Pancreas (tissue), 10 donors: ENCODE measurements at regions not wholly inside any gene's neighbourhood (a gene's known extent, or its start where the extent isn't known, plus 50 kb on each side); places are given as distances from the start of the nearest gene placed in this dataset.

Source experiments
- ATAC-seq, 4 donors: fragments of 200-7000 bp; cut with Tn5 transposase; one replicate each; pipeline versions ENCODE4 v1.8.0 to v1.9.1; 2020; ENCODE audit warnings: mild to moderate bottlenecking in 4 of 4, moderate library complexity in 4 of 4
- DNase-seq, 6 donors: peaks; one replicate each; pipeline ENCODE4 v3.0.0-alpha.2; 2020
- FAIRE-seq: peaks from 2 replicates; lab custom pipeline; 2012; peaks lifted over from hg19 to GRCh38; lab: Jason Lieb, UNC
- H3K27ac ChIP-seq, 4 donors: fragments of 200-600 bp; sonication (generic); 1 replicate in 3 of 4; 2 replicates in 1 of 4; pipeline versions ENCODE4 v1.5.0 to v1.8.0; 2020
- H3K27me3 ChIP-seq, 4 donors: fragments of 200-600 bp; one replicate each; pipeline ENCODE4 v1.8.0; 2021
- H3K36me3 ChIP-seq, 3 donors: fragments of 200-600 bp; sonication (generic) in 1 of 3; one replicate each; pipeline versions ENCODE4 v1.5.0 to v1.8.0; 2020 to 2021
- H3K4me1 ChIP-seq, 3 donors: fragments of 200-600 bp; one replicate each; pipeline ENCODE4 v1.8.0; 2021
- H3K4me3 ChIP-seq, 4 donors: fragments of 200-600 bp; sonication (generic) in 2 of 4; one replicate each; pipeline versions ENCODE4 v1.5.0 to v1.8.0; 2020 to 2021
- H3K9me3 ChIP-seq, 4 donors: fragments of 200-600 bp; one replicate each; pipeline ENCODE4 v1.8.0; 2021
- WGBS, 2 donors: extraction: QIAGEN DNeasy Blood & Tissue Kit; methylation state at CpG; one replicate each; pipeline ENCODE4 v1.1.7; 2013; 5-methylcytosine and 5-hydroxymethylcytosine counted together
- intact Hi-C, 3 donors: fragments of 100-400 bp; cut with DNase I; formaldehyde crosslinking; loops; one replicate each; pipeline versions ENCODE4 v1.11.1 to v1.14.2; 2022
- TF ChIP-seq, protein P1 (sequence below), 4 donors: fragments of 200-600 bp; sonication (generic) in 3 of 4; IDR thresholded peaks; one replicate each; pipeline versions ENCODE4 v1.5.0 to v1.8.0; 2021; ENCODE audit warnings: antibody characterized with exemption in 4 of 4
- donor health status: healthy with polysubstance abuse.
- donor health status: DM: no; HTN: no; CAD: no; lungs with moderate emphysema.
- donor health status: DM: no; HTN: no; CAD: no.
- donor health status: control.
- donor health status: control.
- donor health status: Bipolar disorder and iron deficiency.
- donor health status: DM: yes; HTN: yes; CAD: no.
- donor health status: DM: no; HTN: no; CAD: no.
- donor health status: DM: no; HTN: no; CAD: no.
- donor health status: DM: yes; HTN: yes; CAD: no.

DNA sequence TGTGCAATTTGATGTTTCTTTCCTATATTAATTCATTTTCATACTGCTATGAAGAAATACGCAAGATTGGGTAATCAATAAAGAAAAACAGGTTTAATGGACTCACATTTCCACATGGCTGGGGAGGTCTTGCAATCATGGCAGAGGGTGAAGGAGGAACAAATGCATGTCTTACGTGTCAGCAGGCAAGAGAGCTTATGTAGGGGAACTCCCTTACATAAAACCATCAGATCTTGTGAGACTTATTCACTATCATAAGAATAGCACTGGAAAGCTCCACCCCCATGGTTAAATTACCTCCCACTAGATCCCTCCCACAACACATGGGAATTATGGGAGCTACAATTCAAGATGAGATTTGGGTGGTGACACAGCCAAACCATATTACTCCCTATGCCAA is 418.9 kb upstream of the MAF start:
- FAIRE-seq (no peak), DNase-seq (no peak), ATAC-seq (no peak)
- 45 to 78% methylated on average over 2 of the region's 2 CpGs for WGBS, 2 donors
- H3K9me3 ChIP-seq = no peaks in the 10 kb centered on the region
- intact Hi-C loops = no loop called here
- H3K27me3 ChIP-seq = no peaks in the 10 kb centered on the region
- H3K36me3 ChIP-seq = no peaks in the 10 kb centered on the region
- no peak overlapping the region for H3K4me3 ChIP-seq
- TF ChIP-seq, protein P1, sequence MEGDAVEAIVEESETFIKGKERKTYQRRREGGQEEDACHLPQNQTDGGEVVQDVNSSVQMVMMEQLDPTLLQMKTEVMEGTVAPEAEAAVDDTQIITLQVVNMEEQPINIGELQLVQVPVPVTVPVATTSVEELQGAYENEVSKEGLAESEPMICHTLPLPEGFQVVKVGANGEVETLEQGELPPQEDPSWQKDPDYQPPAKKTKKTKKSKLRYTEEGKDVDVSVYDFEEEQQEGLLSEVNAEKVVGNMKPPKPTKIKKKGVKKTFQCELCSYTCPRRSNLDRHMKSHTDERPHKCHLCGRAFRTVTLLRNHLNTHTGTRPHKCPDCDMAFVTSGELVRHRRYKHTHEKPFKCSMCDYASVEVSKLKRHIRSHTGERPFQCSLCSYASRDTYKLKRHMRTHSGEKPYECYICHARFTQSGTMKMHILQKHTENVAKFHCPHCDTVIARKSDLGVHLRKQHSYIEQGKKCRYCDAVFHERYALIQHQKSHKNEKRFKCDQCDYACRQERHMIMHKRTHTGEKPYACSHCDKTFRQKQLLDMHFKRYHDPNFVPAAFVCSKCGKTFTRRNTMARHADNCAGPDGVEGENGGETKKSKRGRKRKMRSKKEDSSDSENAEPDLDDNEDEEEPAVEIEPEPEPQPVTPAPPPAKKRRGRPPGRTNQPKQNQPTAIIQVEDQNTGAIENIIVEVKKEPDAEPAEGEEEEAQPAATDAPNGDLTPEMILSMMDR (IDR thresholded peaks at IDR 0.05) = no peak
- H3K27ac ChIP-seq = no peak overlapping the region
- no peaks in the 10 kb centered on the region for H3K4me1 ChIP-seq

DNA sequence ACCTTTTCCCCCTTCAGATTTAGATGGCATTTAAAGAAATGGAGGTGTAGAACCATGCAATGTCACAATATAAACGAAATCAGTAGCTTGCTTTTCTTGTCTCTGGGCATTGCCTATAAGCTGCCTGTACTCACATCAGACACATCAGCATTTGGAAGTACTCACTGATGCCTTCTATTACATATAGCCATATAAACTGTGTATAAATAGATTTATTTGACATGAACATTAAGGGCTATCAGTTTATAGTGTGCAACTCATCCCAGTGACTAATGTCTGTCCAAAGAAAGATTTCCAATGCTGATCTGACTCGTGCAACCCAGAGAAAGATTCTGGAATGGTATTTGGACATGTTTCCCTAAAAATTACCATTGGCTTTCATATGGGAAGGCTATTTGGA is 417.9 kb upstream of the MAF start:
- Histone ChIP-seq H3K4me1 (no peaks in the 10 kb centered on the region), H3K4me3 (no peak overlapping the region), H3K36me3 (no peaks in the 10 kb centered on the region), H3K27ac (no peak overlapping the region), H3K27me3 (no peaks in the 10 kb centered on the region), H3K9me3 (no peaks in the 10 kb centered on the region)
- DNase-seq (no peak), ATAC-seq (no peak), FAIRE-seq (no peak)
- 54 to 59% methylated on average over 2 of the region's 2 CpGs for WGBS, 2 donors
- intact Hi-C loops = no loop called here
- TF ChIP-seq, protein P1 (IDR thresholded peaks at IDR 0.05) = no peak

DNA sequence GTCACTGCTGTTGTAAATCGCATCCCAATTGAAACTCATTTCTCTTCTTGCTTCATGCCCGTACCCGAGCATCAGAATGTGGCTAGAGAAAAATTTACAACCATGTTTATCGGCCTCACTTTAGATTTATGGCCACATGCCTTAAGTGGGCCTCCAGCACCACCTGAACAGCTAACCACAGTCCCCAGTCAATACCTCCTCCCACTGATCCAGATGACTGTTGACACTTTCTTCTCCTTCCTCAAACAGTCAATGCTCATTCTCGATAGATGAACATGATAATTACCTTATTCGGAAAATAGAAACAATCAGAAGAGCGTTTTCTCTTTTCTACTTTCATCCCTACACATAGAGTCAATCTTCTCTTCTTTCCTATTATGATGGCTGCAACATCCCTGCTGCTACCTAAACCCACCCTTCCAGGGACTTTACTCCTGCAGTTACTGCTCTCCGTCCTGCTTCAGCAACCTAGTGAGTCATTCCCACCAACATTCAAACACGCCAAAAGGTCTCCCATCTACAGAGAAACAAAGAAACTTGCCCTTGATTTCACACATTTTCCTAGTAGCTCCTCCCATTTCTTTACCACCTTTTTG is 416.3 kb upstream of the MAF start:
- Histone ChIP-seq H3K9me3 (no peaks in the 10 kb centered on the region), H3K36me3 (no peaks in the 10 kb centered on the region), H3K27me3 (no peaks in the 10 kb centered on the region), H3K27ac (no peak overlapping the region), H3K4me3 (no peak overlapping the region), H3K4me1 (no peaks in the 10 kb centered on the region)
- TF ChIP-seq, protein P1 (IDR thresholded peaks at IDR 0.05) = no peak
- WGBS, 2 donors = 65 to 73% methylated on average over 9 of the region's 9 CpGs
- DNase-seq (no peak), ATAC-seq (no peak), FAIRE-seq (no peak)
- intact Hi-C loops = no loop called here

DNA sequence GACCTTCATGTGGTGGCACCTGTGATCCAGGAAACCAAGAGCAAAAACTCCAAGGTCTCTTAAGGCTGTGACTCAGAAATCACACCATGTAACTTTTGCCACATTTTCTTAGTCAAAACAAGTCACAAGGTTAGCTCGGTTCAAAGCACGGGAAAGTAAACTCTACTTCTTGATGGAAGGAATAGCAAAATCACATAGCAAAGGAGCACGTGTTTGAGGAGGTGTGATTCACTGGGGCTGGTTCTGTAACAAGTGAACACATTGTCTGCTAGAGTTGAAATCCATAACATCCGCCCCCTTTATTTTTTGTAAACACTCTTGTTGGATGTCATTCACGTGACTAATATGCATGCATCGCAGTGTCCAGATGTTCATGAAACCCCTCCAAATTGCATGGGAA is 415.0 kb upstream of the MAF start:
- FAIRE-seq = no peak
- Histone ChIP-seq H3K9me3 (no peaks in the 10 kb centered on the region), H3K4me1 (no peaks in the 10 kb centered on the region), H3K27ac (no peak overlapping the region), H3K4me3 (no peak overlapping the region), H3K27me3 (no peaks in the 10 kb centered on the region), H3K36me3 (no peaks in the 10 kb centered on the region)
- DNase-seq = no peak
- intact Hi-C loops = no loop called here
- TF ChIP-seq, protein P1 (IDR thresholded peaks at IDR 0.05) = no peak
- no peak for ATAC-seq
- 69 to 79% methylated on average over 6 of the region's 6 CpGs for WGBS, 2 donors

DNA sequence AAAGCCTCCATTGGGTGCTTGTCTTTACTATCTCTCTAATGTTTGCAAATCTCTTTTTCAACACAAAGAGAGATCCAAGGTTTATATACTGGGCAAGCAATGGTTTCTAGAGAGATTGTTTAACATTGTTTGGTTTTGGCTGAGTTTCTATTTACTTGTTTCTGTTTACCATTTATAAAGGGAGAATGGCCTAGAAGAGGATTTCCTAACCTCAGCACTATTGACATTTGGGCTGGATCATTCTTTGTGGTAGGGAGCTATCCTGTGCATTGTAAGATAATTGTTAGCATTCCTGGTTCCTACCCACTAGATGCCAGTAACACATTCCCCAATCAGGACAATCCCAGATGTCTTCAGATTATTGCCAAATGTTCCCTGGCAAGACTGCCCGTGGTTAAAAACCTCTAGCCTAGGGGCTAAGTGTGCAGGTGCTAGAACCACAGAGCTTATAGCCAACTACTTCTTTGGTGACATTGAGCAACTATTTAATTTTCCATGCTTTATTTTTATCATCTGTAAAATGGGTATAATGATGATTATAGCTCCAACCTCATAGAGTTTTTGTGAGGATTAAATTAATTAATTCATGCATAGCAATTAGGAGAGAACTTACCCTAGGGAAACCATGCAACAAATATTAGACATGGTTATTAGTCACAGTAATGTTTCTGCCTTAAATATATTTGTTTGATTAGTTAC is 413.9 kb upstream of the MAF start:
- intact Hi-C loops = no loop called here
- no peak for ATAC-seq
- no peak overlapping the region for H3K4me3 ChIP-seq

More for the DNA sequence above, 413.9 kb upstream of the MAF start:
- H3K4me1 ChIP-seq = no peaks in the 10 kb centered on the region
- FAIRE-seq = no peak
- TF ChIP-seq, protein P1 (IDR thresholded peaks at IDR 0.05) = no peak
- H3K9me3 ChIP-seq = no peaks in the 10 kb centered on the region
- H3K27me3 ChIP-seq = no peaks in the 10 kb centered on the region
- no peaks in the 10 kb centered on the region for H3K36me3 ChIP-seq
- WGBS, 2 donors = 31 to 38% methylated on average over 1 of the region's 1 CpG
- no peak overlapping the region for H3K27ac ChIP-seq
- DNase-seq = no peak
